ENCODE measurements at regions not wholly inside any gene's neighbourhood (a gene's known extent, or its start where the extent isn't known, plus 50 kb on each side); places are given as distances from the start of the nearest gene placed in this dataset.

DNA sequence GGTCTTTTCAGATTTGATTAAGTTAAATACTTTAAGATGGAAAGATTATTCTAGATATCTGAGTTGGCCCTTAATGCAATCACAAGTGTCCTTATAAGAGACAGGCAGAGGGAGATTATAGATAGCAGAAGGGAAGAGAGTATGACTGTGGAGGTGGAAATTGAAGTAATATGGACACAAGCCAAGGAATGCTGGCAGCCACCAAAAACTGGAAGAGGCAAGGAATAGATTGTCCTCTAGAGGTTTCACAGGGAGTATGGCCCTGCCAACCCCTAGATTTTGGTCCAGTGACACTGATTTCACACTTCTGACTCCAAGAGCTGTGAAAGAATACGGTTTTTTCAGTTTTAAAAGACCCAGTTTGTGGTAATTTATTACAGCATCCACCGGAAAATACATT, 1498.7 kb upstream of the CADM2 start:
- TF ChIP-seq POLR2AphosphoS5 (IDR thresholded peaks at IDR 0.05; ENCODE audit: borderline replicate concordance, low read depth, low read length): no peak
- TF ChIP-seq EZH2 (IDR thresholded peaks at IDR 0.05): no peak
